Kidney epithelial cell (primary cell): ENCODE measurements at regions not wholly inside any gene's neighbourhood (a gene's known extent, or its start where the extent isn't known, plus 50 kb on each side); places are given as distances from the start of the nearest gene placed in this dataset.

Experiments
- DNase-seq: peaks from one replicate; pipeline ENCODE4 v3.0.0-alpha.2; 2010; ENCODE audit warnings: low read depth
- H3K27me3 ChIP-seq: 2 replicates; pipeline ENCODE4 v1.6.0; 2011; ENCODE audit warnings: low read length; ENCODE audit not compliant: control insufficient read depth, insufficient read depth
- H3K36me3 ChIP-seq: 2 replicates; pipeline ENCODE4 v1.5.1; 2011; ENCODE audit warnings: low read length; ENCODE audit not compliant: control insufficient read depth, insufficient read depth
- H3K4me3 ChIP-seq: 2 replicates; pipeline ENCODE4 v1.5.1; 2011; ENCODE audit warnings: low read depth, mild to moderate bottlenecking, control low read depth, low read length
- CTCF ChIP-seq: IDR thresholded peaks from 2 replicates; pipeline ENCODE4 v1.5.1; 2011; ENCODE audit warnings: mild to moderate bottlenecking, moderate library complexity, low read length, control low read depth, inconsistent platforms; ENCODE audit not compliant: insufficient read depth, poor library complexity, severe bottlenecking

- DNase-seq = no peak
- no peaks in the 10 kb centered on the region for H3K36me3 ChIP-seq
- H3K4me3 ChIP-seq = no peak overlapping the region
- no peaks in the 10 kb centered on the region for H3K27me3 ChIP-seq
- TF ChIP-seq CTCF = no peak
Observed at GRCh38 chr2:146868051-146868450, 976.8 kb upstream of the ACVR2A start.

- Histone ChIP-seq H3K27me3 (no peaks in the 10 kb centered on the region), H3K36me3 (no peaks in the 10 kb centered on the region), H3K4me3 (no peak overlapping the region)
- no peak for DNase-seq
- TF ChIP-seq CTCF = no peak
Observed at GRCh38 chr2:146867477-146867986, 977.3 kb upstream of the ACVR2A start.

GRCh38 chr2:146853741-146854444 lies 990.9 kb upstream of the ACVR2A start:
- peak; percentile 38 for DNase-seq
- no peak for TF ChIP-seq CTCF
- Histone ChIP-seq H3K36me3 (no peaks in the 10 kb centered on the region), H3K4me3 (no peak overlapping the region), H3K27me3 (no peaks in the 10 kb centered on the region)

- DNase-seq = no peak
- H3K27me3 ChIP-seq = no peaks in the 10 kb centered on the region
- no peaks in the 10 kb centered on the region for H3K36me3 ChIP-seq
- H3K4me3 ChIP-seq = no peak overlapping the region
- TF ChIP-seq CTCF = no peak
Observed at GRCh38 chr2:146852661-146853060, 992.2 kb upstream of the ACVR2A start.

- TF ChIP-seq CTCF = no peak
- DNase-seq = no peak
- H3K27me3 ChIP-seq = no peaks in the 10 kb centered on the region
Observed at GRCh38 chr2:146850746-146851145, 994.1 kb upstream of the ACVR2A start.

GRCh38 chr2:146847846-146848245 lies 997.0 kb upstream of the ACVR2A start:
- no peak overlapping the region for H3K4me3 ChIP-seq
- TF ChIP-seq CTCF = no peak
- no peaks in the 10 kb centered on the region for H3K27me3 ChIP-seq
- DNase-seq = no peak
- no peaks in the 10 kb centered on the region for H3K36me3 ChIP-seq

More at GRCh38 chr2:146850746-146851145, 994.1 kb upstream of the ACVR2A start:
- no peaks in the 10 kb centered on the region for H3K36me3 ChIP-seq
- H3K4me3 ChIP-seq = no peak overlapping the region
